Heart left ventricle (tissue), 16 donors: ENCODE measurements at regions not wholly inside any gene's neighbourhood (a gene's known extent, or its start where the extent isn't known, plus 50 kb on each side); places are given as distances from the start of the nearest gene placed in this dataset.

Experiments used
- ATAC-seq, 4 donors: fragments of 200-7000 bp; cut with Tn5 transposase; one replicate each; pipeline ENCODE4 v1.9.1; 2020 to 2022; ENCODE audit warnings: moderate library complexity in 4 of 4, mild to moderate bottlenecking in 3 of 4, moderate number of reproducible peaks in 1 of 4
- DNase-seq, 5 donors: peaks; one replicate each; pipeline ENCODE4 v3.0.0-alpha.2; 2020
- H3K27ac ChIP-seq, 12 donors: fragments of 200-600 bp; sonication (generic) in 4 of 12; one replicate each; pipeline versions ENCODE4 v1.5.0 to v1.8.0; 2016 to 2022; ENCODE audit warnings: mild to moderate bottlenecking in 2 of 12
- H3K27me3 ChIP-seq, 9 donors: fragments of 200-600 bp; sonication (generic) in 2 of 9; one replicate each; pipeline versions ENCODE4 v1.5.1 to v1.8.0; 2016 to 2022; ENCODE audit warnings: mild to moderate bottlenecking in 3 of 9
- H3K36me3 ChIP-seq, 9 donors: fragments of 200-600 bp; sonication (generic) in 2 of 9; one replicate each; pipeline versions ENCODE4 v1.5.0 to v1.8.0; 2018 to 2022; ENCODE audit warnings: mild to moderate bottlenecking in 2 of 9
- H3K4me1 ChIP-seq, 12 donors: fragments of 200-600 bp; sonication (generic) in 4 of 12; one replicate each; pipeline versions ENCODE4 v1.5.0 to v1.8.0; 2016 to 2022; ENCODE audit warnings: mild to moderate bottlenecking in 3 of 12
- H3K4me3 ChIP-seq, 12 donors: fragments of 200-600 bp; sonication (generic) in 4 of 12; one replicate each; pipeline versions ENCODE4 v1.5.0 to v1.8.0; 2017 to 2022; ENCODE audit warnings: mild to moderate bottlenecking in 9 of 12, moderate library complexity in 4 of 12
- H3K9me3 ChIP-seq, 12 donors: fragments of 200-600 bp; sonication (generic) in 4 of 12; one replicate each; pipeline versions ENCODE4 v1.5.0 to v1.8.0; 2016 to 2022; ENCODE audit warnings: mild to moderate bottlenecking in 1 of 12
- CTCF ChIP-seq, 12 donors: fragments of 200-600 bp; sonication (generic) in 4 of 12; IDR thresholded peaks; one replicate each; pipeline versions ENCODE4 v1.5.0 to v1.8.0; 2018 to 2022; ENCODE audit warnings: antibody characterized with exemption in 12 of 12, mild to moderate bottlenecking in 5 of 12
- POLR2A ChIP-seq, 2 donors: fragments of 450-650 bp; IDR thresholded peaks; one replicate each; pipeline ENCODE4 v1.6.1; 2017; ENCODE audit warnings: antibody characterized with exemption in 2 of 2, mild to moderate bottlenecking in 2 of 2, moderate library complexity in 2 of 2
- WGBS, 4 donors: extraction: QIAGEN DNeasy Blood & Tissue Kit in 2 of 4; methylation state at CpG; one replicate each; pipeline versions ENCODE4 v1.1.5 to v1.1.7; 2013 to 2018; 5-methylcytosine and 5-hydroxymethylcytosine counted together
- intact Hi-C, 10 donors: fragments of 100-400 bp; cut with DNase I; formaldehyde crosslinking; loops; one replicate each; pipeline versions ENCODE4 v1.11.1 to v1.14.2; 2022
- donor health status: ischemic (EF 13 %, LVEDD 7.1; RV severe dilation, severe dysfunction).
- donor health status: healthy with polysubstance abuse.
- donor health status: DM: no; HTN: yes; CAD: no.
- donor health status: DM: no; HTN: no; CAD: no.
- donor health status: ischemic (EF 25% LVEDD 6.9; RV normal size, moderate dysfunction).
- donor health status: ischemic (EF 25% LVEDD 5.7; RV mildly dilated, moderate dysfunction).
- donor health status: healthy.
- donor health status: DM: yes; HTN: yes; CAD: no.
- donor health status: ischemic (EF 35%, LVEDD 5.7; RV mildly dilated, moderate dysfunction).
- donor health status: nonischemic (EF 11% LVEDD 7.7; RV severe dilation, severe dysfunction).
- donor health status: DM: yes; HTN: yes; CAD: no.
- donor health status: PGD.
- donor health status: ischemic (EF 29% LVEDD 5.4; RV normal size, mild dysfunction).
- donor health status: nonischemic (EF 23%, LVEDD 6.1; RV moderate dilation, normal function).

GRCh38 chr4:65139998-65140397 is 530.3 kb downstream of the EPHA5 start:
- intact Hi-C loops, result no loop called here
- 84 to 92% (median 88%) methylated on average over 1 of the region's 1 CpG for WGBS, 4 donors
- ATAC-seq (no peak), DNase-seq (no peak)
- H3K4me3 ChIP-seq, result no peak overlapping the region
- no peaks in the 10 kb centered on the region for H3K27me3 ChIP-seq
- H3K4me1 ChIP-seq, result no peaks in the 10 kb centered on the region
- H3K36me3 ChIP-seq, result no peaks in the 10 kb centered on the region
- H3K9me3 ChIP-seq, result peaks cover 0 to 21% (median 11%) of the 10 kb centered on the region in 12 donors
- TF ChIP-seq CTCF (IDR thresholded peaks at IDR 0.05) (no peak), POLR2A (IDR thresholded peaks at IDR 0.05) (no peak)
- no peak overlapping the region for H3K27ac ChIP-seq

GRCh38 chr4:65126200-65126599 is 544.1 kb downstream of the EPHA5 start:
- H3K4me3 ChIP-seq, result no peak overlapping the region
- ATAC-seq (no peak), DNase-seq (no peak)
- H3K9me3 ChIP-seq, result no peaks in the 10 kb centered on the region
- intact Hi-C loops, result no loop called here
- H3K27ac ChIP-seq, result no peak overlapping the region
- H3K4me1 ChIP-seq, result no peaks in the 10 kb centered on the region
- H3K27me3 ChIP-seq, result no peaks in the 10 kb centered on the region
- TF ChIP-seq CTCF (IDR thresholded peaks at IDR 0.05) (no peak), POLR2A (IDR thresholded peaks at IDR 0.05) (no peak)
- WGBS, 4 donors, result 76 to 85% (median 80%) methylated on average over 2 of the region's 2 CpGs
- H3K36me3 ChIP-seq, result no peaks in the 10 kb centered on the region

GRCh38 chr4:65120287-65120686 is 550.0 kb downstream of the EPHA5 start:
- Histone ChIP-seq H3K27me3 (no peaks in the 10 kb centered on the region), H3K36me3 (no peaks in the 10 kb centered on the region), H3K4me3 (no peak overlapping the region), H3K27ac (no peak overlapping the region), H3K9me3 (no peaks in the 10 kb centered on the region), H3K4me1 (no peaks in the 10 kb centered on the region)
- TF ChIP-seq POLR2A (IDR thresholded peaks at IDR 0.05) (no peak), CTCF (IDR thresholded peaks at IDR 0.05) (no peak)
- intact Hi-C loops, result no loop called here
- ATAC-seq, result no peak
- WGBS, 4 donors, result 14 to 32% (median 28%) methylated on average over 1 of the region's 1 CpG
- DNase-seq, result no peak

- TF ChIP-seq CTCF (IDR thresholded peaks at IDR 0.05), result no peak
- TF ChIP-seq POLR2A (IDR thresholded peaks at IDR 0.05), result no peak
- H3K36me3 ChIP-seq, result no peaks in the 10 kb centered on the region
- H3K27me3 ChIP-seq, result no peaks in the 10 kb centered on the region
- ATAC-seq, result no peak
- no peaks in the 10 kb centered on the region for H3K4me1 ChIP-seq
- H3K9me3 ChIP-seq, result peaks cover 0 to 15% (median 2%) of the 10 kb centered on the region in 12 donors
- 83 to 91% (median 87%) methylated on average over 2 of the region's 2 CpGs for WGBS, 4 donors
- no peak overlapping the region for H3K27ac ChIP-seq
- no peak overlapping the region for H3K4me3 ChIP-seq
- DNase-seq, result no peak
- intact Hi-C loops, result no loop called here
Measured at GRCh38 chr4:65102419-65102818, 567.9 kb downstream of the EPHA5 start.
